GM23338 (cell line): ENCODE measurements at regions not wholly inside any gene's neighbourhood (a gene's known extent, or its start where the extent isn't known, plus 50 kb on each side); places are given as distances from the start of the nearest gene placed in this dataset.

ENCODE experiments used
- ATAC-seq: fragments of 200-7000 bp; cut with Tn5 transposase; 3 replicates; pipeline ENCODE4 v1.9.1; 2020
- DNase-seq: peaks from one replicate; pipeline ENCODE4 v3.0.0-alpha.2; 2015; ENCODE audit warnings: low spot score
- H2AFZ ChIP-seq: fragments of 200-600 bp; sonication (generic); 2 replicates; pipeline ENCODE4 v1.8.0; 2016; ENCODE audit warnings: antibody characterized with exemption, mild to moderate bottlenecking, moderate library complexity
- H3F3A ChIP-seq: fragments of 200-600 bp; sonication (generic); replicated peaks from 2 replicates; pipeline ENCODE4 v1.8.0; 2017; ENCODE audit warnings: antibody characterized with exemption, mixed run types, low read depth
- H3K27ac ChIP-seq: fragments of 200-600 bp; sonication (generic); 2 replicates; pipeline ENCODE4 v1.6.1; 2016; ENCODE audit warnings: low read depth
- H3K27me3 ChIP-seq: fragments of 200-600 bp; sonication (generic); 2 replicates; pipeline ENCODE4 v1.8.0; 2016; ENCODE audit warnings: mild to moderate bottlenecking, mixed run types, moderate library complexity; ENCODE audit not compliant: insufficient read depth
- H3K36me3 ChIP-seq: fragments of 200-600 bp; sonication (generic); 2 replicates; pipeline ENCODE4 v1.8.0; 2016; ENCODE audit warnings: mild to moderate bottlenecking; ENCODE audit not compliant: insufficient read depth
- H3K4me1 ChIP-seq: fragments of 200-600 bp; sonication (generic); 2 replicates; pipeline ENCODE4 v1.8.0; 2016; ENCODE audit warnings: mild to moderate bottlenecking, moderate library complexity; ENCODE audit not compliant: insufficient read depth
- H3K4me2 ChIP-seq: fragments of 200-600 bp; sonication (generic); 2 replicates; pipeline ENCODE4 v1.7.1; 2017; ENCODE audit warnings: mixed run types
- H3K4me3 ChIP-seq: fragments of 200-600 bp; sonication (generic); 2 replicates; pipeline ENCODE4 v1.6.1; 2016; ENCODE audit warnings: mixed run types
- H3K79me2 ChIP-seq: fragments of 200-600 bp; sonication (generic); replicated peaks from 2 replicates; pipeline ENCODE4 v1.8.0; 2017; ENCODE audit warnings: mild to moderate bottlenecking; ENCODE audit not compliant: insufficient read depth
- H3K9me2 ChIP-seq: fragments of 200-600 bp; sonication (generic); 2 replicates; pipeline ENCODE4 v1.8.0; 2017; ENCODE audit not compliant: insufficient read depth
- H4K20me1 ChIP-seq: fragments of 200-600 bp; sonication (generic); replicated peaks from 2 replicates; pipeline ENCODE4 v1.8.0; 2017; ENCODE audit warnings: mild to moderate bottlenecking; ENCODE audit not compliant: insufficient read depth
- H3K27ac Mint-ChIP-seq: 2 replicates; pipeline ENCODE4 v1.8.0; 2020; ENCODE audit warnings: inconsistent platforms, mild to moderate bottlenecking, moderate library complexity, mixed read lengths
- H3K27me3 Mint-ChIP-seq: 3 replicates; pipeline ENCODE4 v1.8.0; 2022; ENCODE audit warnings: low read depth, mild to moderate bottlenecking, moderate library complexity, mixed read lengths, inconsistent platforms; ENCODE audit not compliant: insufficient read depth, poor library complexity
- H3K36me3 Mint-ChIP-seq: 3 replicates; pipeline ENCODE4 v1.8.0; 2021; ENCODE audit warnings: low read depth, mild to moderate bottlenecking, inconsistent platforms, moderate library complexity, mixed read lengths
- H3K4me1 Mint-ChIP-seq: 3 replicates; pipeline ENCODE4 v1.8.0; 2020; ENCODE audit warnings: mild to moderate bottlenecking, inconsistent platforms, mixed read lengths
- H3K4me3 Mint-ChIP-seq: 3 replicates; pipeline ENCODE4 v1.8.0; 2021; ENCODE audit warnings: moderate library complexity, mild to moderate bottlenecking, inconsistent platforms, mixed read lengths
- H3K9me3 Mint-ChIP-seq: 3 replicates; pipeline ENCODE4 v1.8.0; 2020; ENCODE audit warnings: moderate library complexity, mild to moderate bottlenecking, inconsistent platforms, mixed read lengths
- CTCF ChIP-seq, 2 experiments: fragments of 200-600 bp in 1 of 2; sonication (generic) in 1 of 2; conservative IDR thresholded peaks; 2 replicates each; pipeline versions ENCODE4 v1.5.1 to v1.6.1; 2016 to 2017; ENCODE audit warnings: antibody characterized with exemption in 2 of 2, low read depth in 2 of 2, mild to moderate bottlenecking in 2 of 2, moderate library complexity in 1 of 2
- ETS1 ChIP-seq: IDR thresholded peaks from 2 replicates; pipeline ENCODE4 v1.6.1; 2016; ENCODE audit warnings: antibody characterized with exemption
- EZH2 ChIP-seq: fragments of 200-600 bp; sonication (generic); IDR thresholded peaks from one replicate; pipeline ENCODE4 v1.8.0; 2017; ENCODE audit warnings: antibody characterized with exemption, mild to moderate bottlenecking, low read depth; ENCODE audit not compliant: unreplicated experiment
- EZH2phosphoT487 ChIP-seq: fragments of 200-600 bp; sonication (generic); IDR thresholded peaks from one replicate; pipeline ENCODE4 v1.8.1; 2018; ENCODE audit warnings: antibody characterized with exemption; ENCODE audit not compliant: unreplicated experiment
- NANOG ChIP-seq: IDR thresholded peaks from 2 replicates; pipeline ENCODE4 v1.6.1; 2016; ENCODE audit warnings: antibody characterized with exemption, borderline replicate concordance
- POLR2AphosphoS5 ChIP-seq: IDR thresholded peaks from 2 replicates; pipeline ENCODE4 v1.6.1; 2016; ENCODE audit warnings: antibody characterized with exemption, low read depth
- ZNF114 ChIP-seq: fragments of 250-450 bp; sonication (Bioruptor Pico); IDR thresholded peaks from 2 replicates; pipeline ENCODE4 v1.5.0; 2020; ENCODE audit warnings: mild to moderate bottlenecking, moderate library complexity
- ZNF331 ChIP-seq: fragments of 250-450 bp; sonication (Bioruptor Pico); IDR thresholded peaks from 2 replicates; pipeline ENCODE4 v1.5.0; 2020; ENCODE audit warnings: low read depth, mild to moderate bottlenecking, moderate library complexity
- ZNF462 ChIP-seq: fragments of 250-450 bp; sonication (Bioruptor Pico); IDR thresholded peaks from 2 replicates; pipeline ENCODE4 v1.5.0; 2020; ENCODE audit warnings: mild to moderate bottlenecking, moderate library complexity

- H3K9me3 Mint-ChIP-seq: no peaks in the 10 kb centered on the region
- Histone ChIP-seq H3F3A (no peaks in the 10 kb centered on the region), H3K36me3 (no peaks in the 10 kb centered on the region), H3K4me2 (peak overlapping the region; percentile 15; the same call in 1 of the 2 replicates), H4K20me1 (no peaks in the 10 kb centered on the region), H3K4me3 (no peak overlapping the region), H3K27me3 (no peaks in the 10 kb centered on the region), H3K27ac (no peak overlapping the region), H3K4me1 (peaks cover 21% of the 10 kb centered on the region), H3K9me2 (no peaks in the 10 kb centered on the region), H2AFZ (no peak overlapping the region), H3K79me2 (no peaks in the 10 kb centered on the region)
- ATAC-seq (no peak), DNase-seq (no peak)
- H3K4me3 Mint-ChIP-seq: no peak overlapping the region
- H3K4me1 Mint-ChIP-seq: peaks cover 23% of the 10 kb centered on the region
- peaks cover 1% of the 10 kb centered on the region for H3K27me3 Mint-ChIP-seq
- H3K36me3 Mint-ChIP-seq: no peaks in the 10 kb centered on the region
- TF ChIP-seq EZH2: no peak
- no peak for TF ChIP-seq NANOG
- TF ChIP-seq CTCF (conservative IDR thresholded peaks at IDR 0.05; ENCODE audit: low read depth in 2 of 2): no peak
- no peak for TF ChIP-seq ZNF462 (CRISPR knock-in tag)
- TF ChIP-seq ZNF331 (CRISPR knock-in tag): no peak
- no peak for TF ChIP-seq ETS1
- no peak for TF ChIP-seq POLR2AphosphoS5
- no peak for TF ChIP-seq ZNF114 (CRISPR knock-in tag)
- no peak for TF ChIP-seq EZH2phosphoT487
- H3K27ac Mint-ChIP-seq: no peak overlapping the region
These were observed 478.8 kb upstream of the TNC start for GRCh38 chr9:115596746-115597080.
